ENCODE measurements at regions not wholly inside any gene's neighbourhood (a gene's known extent, or its start where the extent isn't known, plus 50 kb on each side); places are given as distances from the start of the nearest gene placed in this dataset.
"Not testable (repeated sequence)": the region's sequence is repeated elsewhere in the genome, so short reads cannot be mapped to it uniquely, and the experiment has no call there.

DNA sequence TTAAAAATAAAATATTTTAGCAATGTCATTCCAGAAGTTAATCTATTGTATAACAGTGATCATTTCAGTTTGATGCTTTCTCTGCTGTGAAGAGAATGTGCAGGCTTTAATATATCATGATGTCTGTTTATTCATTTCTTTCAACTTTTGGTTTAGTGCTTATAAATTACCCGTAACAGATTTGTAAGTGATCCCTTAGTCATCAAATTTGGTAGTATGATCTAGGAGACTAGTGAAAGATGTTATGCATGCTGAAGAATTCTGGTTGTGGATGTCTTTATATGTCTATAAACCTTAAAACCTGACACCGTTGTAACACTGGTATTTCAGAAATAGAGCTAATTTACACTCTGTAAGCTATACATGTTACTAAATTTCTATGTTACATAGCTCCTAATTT, 260.4 kb downstream of the CPS1 start:
- intact Hi-C loops (cut with micrococcal nuclease) = no loop called here
- Mint-ChIP-seq H3K4me3 (no peak overlapping the region), H3K4me1 (ENCODE audit: low read depth) (no peaks in the 10 kb centered on the region), H3K27me3 (no peaks in the 10 kb centered on the region), H3K9me3 (peaks cover 19% of the 10 kb centered on the region), H3K27ac (no peak overlapping the region), H3K36me3 (ENCODE audit: low read depth) (no peaks in the 10 kb centered on the region)

DNA sequence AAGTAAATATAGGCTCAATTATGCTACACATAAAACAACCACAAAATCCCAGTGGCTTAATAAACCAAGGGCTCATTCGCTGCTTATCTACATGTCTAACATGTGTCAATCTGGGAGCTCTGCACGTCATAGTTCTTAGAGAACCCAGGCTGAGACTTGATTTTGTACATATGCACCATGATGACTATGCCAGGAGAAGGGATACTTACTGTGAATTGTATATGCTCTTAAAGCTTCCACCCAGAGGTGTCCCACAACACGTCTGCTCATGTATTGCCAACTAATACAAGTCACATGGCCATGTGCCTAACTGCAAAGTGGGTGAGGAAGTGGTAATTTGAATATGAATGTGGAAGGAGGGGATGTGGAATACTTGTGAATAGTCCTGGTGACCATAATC, 262.1 kb downstream of the CPS1 start:
- Mint-ChIP-seq H3K36me3 (ENCODE audit: low read depth) (no peaks in the 10 kb centered on the region), H3K27ac (no peak overlapping the region), H3K4me3 (no peak overlapping the region), H3K9me3 (peaks cover 14% of the 10 kb centered on the region), H3K27me3 (no peaks in the 10 kb centered on the region), H3K4me1 (ENCODE audit: low read depth) (no peaks in the 10 kb centered on the region)
- intact Hi-C loops (cut with micrococcal nuclease) = no loop called here

DNA sequence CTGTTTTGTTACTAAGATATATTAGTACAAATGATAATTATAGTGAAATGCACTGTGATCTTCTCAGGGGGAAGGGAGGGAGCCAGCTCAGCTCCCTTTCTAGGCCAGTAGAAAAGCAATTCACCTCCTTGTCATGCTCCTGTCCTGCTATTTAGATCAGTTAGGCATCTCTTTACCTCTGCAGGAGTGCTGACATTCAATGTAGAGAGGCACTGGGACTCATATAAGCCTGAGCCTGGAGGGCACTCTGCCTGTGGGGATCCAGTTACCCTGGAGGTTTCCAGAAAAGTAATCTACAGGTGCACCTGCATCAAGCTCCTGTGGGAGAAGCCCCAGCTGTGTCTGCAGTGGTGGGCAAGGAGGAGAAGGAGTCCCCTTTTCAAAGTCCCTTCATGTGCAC, 277.0 kb downstream of the CPS1 start:
- Mint-ChIP-seq H3K9me3 (peaks cover 9% of the 10 kb centered on the region), H3K4me1 (ENCODE audit: low read depth) (no peaks in the 10 kb centered on the region), H3K4me3 (no peak overlapping the region), H3K36me3 (ENCODE audit: low read depth) (no peaks in the 10 kb centered on the region), H3K27ac (no peak overlapping the region), H3K27me3 (no peaks in the 10 kb centered on the region)
- intact Hi-C loops (cut with micrococcal nuclease) = no loop called here

DNA sequence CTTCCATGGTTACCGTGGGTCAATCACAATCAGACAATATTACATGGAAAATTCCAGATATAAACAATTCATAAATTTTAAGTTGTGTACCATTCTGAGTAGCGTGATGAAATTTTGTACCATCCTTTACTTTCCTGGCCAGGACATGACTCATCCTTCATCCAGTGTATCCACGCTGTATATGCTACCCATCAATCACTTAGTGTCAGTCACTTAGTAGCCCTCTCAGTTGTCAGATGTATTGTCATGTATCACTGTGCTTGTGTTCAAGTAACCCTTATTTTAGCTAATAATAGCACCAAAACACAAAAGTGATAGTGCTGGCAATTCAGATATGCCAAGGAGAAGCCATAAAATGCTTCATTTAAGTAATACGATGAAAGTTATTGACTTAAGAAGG, 282.6 kb downstream of the CPS1 start:
- Mint-ChIP-seq H3K4me1 (ENCODE audit: low read depth) (no peaks in the 10 kb centered on the region), H3K36me3 (ENCODE audit: low read depth) (no peaks in the 10 kb centered on the region), H3K27me3 (no peaks in the 10 kb centered on the region), H3K9me3 (no peaks in the 10 kb centered on the region), H3K4me3 (no peak overlapping the region), H3K27ac (no peak overlapping the region)
- intact Hi-C loops (cut with micrococcal nuclease) = no loop called here

GRCh38 chr2:210839450-210839849, 283.1 kb downstream of the CPS1 start:
- intact Hi-C loops (cut with micrococcal nuclease) = no loop called here
- H3K4me1 Mint-ChIP-seq (ENCODE audit: low read depth) = no peaks in the 10 kb centered on the region

GRCh38 chr2:210842896-210843295, 286.5 kb downstream of the CPS1 start:
- H3K4me3 Mint-ChIP-seq = no peak overlapping the region
- no peaks in the 10 kb centered on the region for H3K9me3 Mint-ChIP-seq
- no peaks in the 10 kb centered on the region for H3K4me1 Mint-ChIP-seq (ENCODE audit: low read depth)
- intact Hi-C loops (cut with micrococcal nuclease) = no loop called here
- no peaks in the 10 kb centered on the region for H3K36me3 Mint-ChIP-seq (ENCODE audit: low read depth)
- H3K27ac Mint-ChIP-seq = no peak overlapping the region
- H3K27me3 Mint-ChIP-seq = no peaks in the 10 kb centered on the region

More at GRCh38 chr2:210839450-210839849, 283.1 kb downstream of the CPS1 start:
- H3K36me3 Mint-ChIP-seq (ENCODE audit: low read depth) = no peaks in the 10 kb centered on the region
- H3K4me3 Mint-ChIP-seq = no peak overlapping the region
- no peaks in the 10 kb centered on the region for H3K9me3 Mint-ChIP-seq
- no peak overlapping the region for H3K27ac Mint-ChIP-seq
- no peaks in the 10 kb centered on the region for H3K27me3 Mint-ChIP-seq

DNA sequence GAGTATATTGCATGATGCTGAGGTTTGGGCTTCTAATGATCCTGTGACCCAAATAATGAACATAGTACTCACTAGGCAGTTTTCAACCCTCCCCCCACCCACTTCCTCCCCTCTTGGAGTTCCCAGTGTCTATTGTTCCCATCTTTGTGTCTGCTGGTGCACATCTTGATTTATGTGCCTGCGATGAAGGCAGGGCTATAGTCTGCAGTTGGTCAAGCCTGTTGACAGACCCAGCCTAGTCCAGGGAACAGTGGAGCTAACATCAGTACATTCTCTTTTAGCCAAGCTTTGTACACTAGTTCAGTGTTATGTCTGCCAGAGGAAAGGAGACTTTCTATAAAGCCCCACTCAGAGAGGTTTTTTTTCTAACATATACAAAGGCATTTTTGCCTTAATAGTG, 287.6 kb downstream of the CPS1 start:
- Mint-ChIP-seq H3K27ac (no peak overlapping the region), H3K4me1 (ENCODE audit: low read depth) (no peaks in the 10 kb centered on the region)
- intact Hi-C loops (cut with micrococcal nuclease) = no loop called here

GRCh38 chr2:210859314-210859713, 302.9 kb downstream of the CPS1 start:
- intact Hi-C loops (cut with micrococcal nuclease) = no loop called here
- Mint-ChIP-seq H3K27me3 (no peaks in the 10 kb centered on the region), H3K4me3 (no peak overlapping the region), H3K9me3 (no peaks in the 10 kb centered on the region), H3K27ac (no peak overlapping the region), H3K36me3 (ENCODE audit: low read depth) (no peaks in the 10 kb centered on the region), H3K4me1 (ENCODE audit: low read depth) (no peaks in the 10 kb centered on the region)

More for the DNA sequence above, 287.6 kb downstream of the CPS1 start:
- H3K27me3 Mint-ChIP-seq = no peaks in the 10 kb centered on the region
- H3K9me3 Mint-ChIP-seq = no peaks in the 10 kb centered on the region
- H3K36me3 Mint-ChIP-seq (ENCODE audit: low read depth) = no peaks in the 10 kb centered on the region
- H3K4me3 Mint-ChIP-seq = no peak overlapping the region

- no peaks in the 10 kb centered on the region for H3K36me3 Mint-ChIP-seq (ENCODE audit: low read depth)
- no peaks in the 10 kb centered on the region for H3K4me1 Mint-ChIP-seq (ENCODE audit: low read depth)
- intact Hi-C loops (cut with micrococcal nuclease) = no loop called here
- H3K27ac Mint-ChIP-seq = no peak overlapping the region
- H3K4me3 Mint-ChIP-seq = no peak overlapping the region
- H3K27me3 Mint-ChIP-seq = no peaks in the 10 kb centered on the region
- no peaks in the 10 kb centered on the region for H3K9me3 Mint-ChIP-seq
These were observed 303.9 kb downstream of the CPS1 start for GRCh38 chr2:210860276-210860675.

DNA sequence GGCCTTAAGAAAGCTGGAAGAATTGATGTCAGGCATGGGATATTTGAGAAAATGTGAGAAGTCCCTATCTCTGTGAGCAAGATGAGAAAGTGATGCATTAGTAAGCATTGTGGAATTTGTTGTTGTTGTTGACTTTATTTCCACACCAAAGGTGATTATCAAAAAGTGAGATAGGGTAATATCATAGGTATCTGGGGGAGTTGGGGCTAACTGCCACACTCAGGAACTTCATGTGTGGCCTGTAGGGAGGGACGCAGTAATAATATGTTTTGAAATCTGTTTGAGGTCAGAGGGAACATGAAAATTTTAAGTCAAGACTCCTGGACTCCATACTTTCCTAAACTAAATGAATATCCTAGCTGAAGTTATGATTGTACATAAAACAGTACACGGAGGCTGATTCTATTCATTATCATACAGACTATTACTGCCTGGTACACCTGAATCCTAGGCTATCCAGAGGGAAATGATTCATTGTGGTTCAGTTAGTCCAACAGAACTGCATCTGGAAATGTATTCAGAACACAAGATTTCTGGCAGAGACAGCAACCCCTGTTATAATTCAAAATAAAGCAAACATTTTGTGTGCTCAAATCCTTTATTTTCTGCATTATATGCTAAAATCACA, 304.8 kb downstream of the CPS1 start:
- Mint-ChIP-seq H3K4me3 (no peak overlapping the region), H3K27ac (no peak overlapping the region), H3K4me1 (ENCODE audit: low read depth) (no peaks in the 10 kb centered on the region), H3K9me3 (no peaks in the 10 kb centered on the region), H3K27me3 (no peaks in the 10 kb centered on the region), H3K36me3 (ENCODE audit: low read depth) (no peaks in the 10 kb centered on the region)
- intact Hi-C loops (cut with micrococcal nuclease) = no loop called here

- Mint-ChIP-seq H3K36me3 (ENCODE audit: low read depth) (no peaks in the 10 kb centered on the region), H3K27me3 (no peaks in the 10 kb centered on the region)
These were observed 306.1 kb downstream of the CPS1 start for GRCh38 chr2:210862283-210863065.

GRCh38 chr2:210863283-210863682, 306.9 kb downstream of the CPS1 start:
- intact Hi-C loops (cut with micrococcal nuclease) = no loop called here
- H3K27me3 Mint-ChIP-seq = no peaks in the 10 kb centered on the region

More at GRCh38 chr2:210862283-210863065, 306.1 kb downstream of the CPS1 start:
- H3K9me3 Mint-ChIP-seq = no peaks in the 10 kb centered on the region
- no peaks in the 10 kb centered on the region for H3K4me1 Mint-ChIP-seq (ENCODE audit: low read depth)
- H3K4me3 Mint-ChIP-seq = no peak overlapping the region
- intact Hi-C loops (cut with micrococcal nuclease) = no loop called here
- H3K27ac Mint-ChIP-seq = no peak overlapping the region

GRCh38 chr2:210871566-210871965, 315.2 kb downstream of the CPS1 start:
- H3K4me1 Mint-ChIP-seq (ENCODE audit: low read depth); H3K27ac Mint-ChIP-seq; H3K9me3 Mint-ChIP-seq; intact Hi-C loops (cut with micrococcal nuclease); H3K4me3 Mint-ChIP-seq; H3K36me3 Mint-ChIP-seq (ENCODE audit: low read depth); H3K27me3 Mint-ChIP-seq: not testable (repeated sequence)

More at GRCh38 chr2:210863283-210863682, 306.9 kb downstream of the CPS1 start:
- H3K36me3 Mint-ChIP-seq (ENCODE audit: low read depth) = no peaks in the 10 kb centered on the region
- no peak overlapping the region for H3K4me3 Mint-ChIP-seq
- no peaks in the 10 kb centered on the region for H3K9me3 Mint-ChIP-seq
- H3K4me1 Mint-ChIP-seq (ENCODE audit: low read depth) = no peaks in the 10 kb centered on the region
- no peak overlapping the region for H3K27ac Mint-ChIP-seq

DNA sequence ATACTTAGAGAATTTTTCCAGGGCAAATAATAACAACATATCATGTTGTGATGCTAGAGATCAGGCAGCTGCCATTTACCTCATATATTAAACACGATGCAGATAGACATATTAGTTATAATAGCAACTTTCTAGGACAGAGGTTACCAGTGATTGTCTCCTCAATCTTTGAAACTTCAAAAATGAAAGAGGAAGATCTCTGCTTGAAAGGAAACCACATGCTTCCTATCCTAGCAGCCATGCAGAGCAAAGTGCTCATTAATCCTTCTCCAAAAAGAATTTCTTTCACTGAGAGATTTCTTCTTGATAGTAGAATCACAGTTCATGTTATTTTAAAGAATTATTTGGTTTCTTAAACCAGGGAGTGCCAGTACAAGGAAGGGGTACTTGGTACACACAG, 317.2 kb downstream of the CPS1 start:
- Mint-ChIP-seq H3K36me3 (ENCODE audit: low read depth) (no peaks in the 10 kb centered on the region), H3K9me3 (no peaks in the 10 kb centered on the region), H3K27ac (no peak overlapping the region), H3K4me3 (no peak overlapping the region), H3K27me3 (peaks cover 2% of the 10 kb centered on the region), H3K4me1 (ENCODE audit: low read depth) (no peaks in the 10 kb centered on the region)
- intact Hi-C loops (cut with micrococcal nuclease) = no loop called here

- peaks cover 30% of the 10 kb centered on the region for H3K9me3 Mint-ChIP-seq
- no peak overlapping the region for H3K27ac Mint-ChIP-seq
- no peaks in the 10 kb centered on the region for H3K27me3 Mint-ChIP-seq
- H3K36me3 Mint-ChIP-seq (ENCODE audit: low read depth) = no peaks in the 10 kb centered on the region
- intact Hi-C loops (cut with micrococcal nuclease) = no loop called here
- no peak overlapping the region for H3K4me3 Mint-ChIP-seq
- H3K4me1 Mint-ChIP-seq (ENCODE audit: low read depth) = no peaks in the 10 kb centered on the region
These were observed 327.8 kb downstream of the CPS1 start for GRCh38 chr2:210884227-210884626.
